Naive thymus-derived CD4-positive, alpha-beta T cell (primary cell): ENCODE measurements at regions not wholly inside any gene's neighbourhood (a gene's known extent, or its start where the extent isn't known, plus 50 kb on each side); places are given as distances from the start of the nearest gene placed in this dataset.

ENCODE experiments used
- ATAC-seq: fragments of 150-1000 bp; cut with Tn5 transposase; 2 replicates; pipeline ENCODE4 v1.10.0; 2021; ENCODE audit warnings: mild to moderate bottlenecking, moderate library complexity
- CTCF ChIA-PET: fragments of 350-600 bp; sonication (Branson Sonifier 250); formaldehyde crosslinking; loops from one replicate; lab custom pipeline; 2021; ENCODE audit warnings: antibody characterized with exemption; lab: Charles Lee
- POLR2A ChIA-PET: fragments of 350-600 bp; sonication (Branson Sonifier 250); formaldehyde crosslinking; loops from one replicate; lab custom pipeline; 2021; ENCODE audit warnings: antibody characterized with exemption, inconsistent platforms; lab: Charles Lee
- DNase-seq, 9 donors: peaks; one replicate each; pipeline versions ENCODE4 v3.0.0 to v3.0.0-alpha.2; 2020 to 2022; ENCODE audit warnings: mixed read lengths in 1 of 9
- H3K27ac ChIP-seq: one replicate; pipeline ENCODE4 v1.7.0; 2013; ENCODE audit warnings: mild to moderate bottlenecking, low read depth, low read length, moderate library complexity
- H3K27me3 ChIP-seq, 2 donors: one replicate each; pipeline ENCODE4 v1.7.0; 2013; ENCODE audit warnings: low read length in 2 of 2, mild to moderate bottlenecking in 2 of 2, moderate library complexity in 2 of 2; ENCODE audit not compliant: control insufficient read depth in 2 of 2, insufficient read depth in 2 of 2
- H3K36me3 ChIP-seq, 3 experiments: 1 replicate in 2 of 3; 2 replicates in 1 of 3; pipeline ENCODE4 v1.7.0; 2013; ENCODE audit warnings: low read length in 3 of 3, mild to moderate bottlenecking in 3 of 3, moderate library complexity in 1 of 3; ENCODE audit not compliant: insufficient read depth in 3 of 3, control insufficient read depth in 2 of 3
- H3K4me1 ChIP-seq, 2 donors: one replicate each; pipeline ENCODE4 v1.7.0; 2013; ENCODE audit warnings: low read length in 2 of 2, mild to moderate bottlenecking in 2 of 2, moderate library complexity in 1 of 2; ENCODE audit not compliant: control insufficient read depth in 2 of 2, insufficient read depth in 2 of 2
- H3K4me3 ChIP-seq: 2 replicates; pipeline ENCODE4 v1.7.0; 2013; ENCODE audit warnings: mild to moderate bottlenecking, low read length
- H3K9me3 ChIP-seq, 3 experiments: 1 replicate in 2 of 3; 2 replicates in 1 of 3; pipeline ENCODE4 v1.7.0; 2013; ENCODE audit warnings: low read length in 3 of 3; ENCODE audit not compliant: control insufficient read depth in 2 of 3
- H3K27ac Mint-ChIP-seq, 9 donors: one replicate each; pipeline ENCODE4 v1.8.0; 2020 to 2022; ENCODE audit warnings: mixed read lengths in 9 of 9, mild to moderate bottlenecking in 8 of 9, moderate library complexity in 5 of 9, inconsistent platforms in 2 of 9
- H3K27me3 Mint-ChIP-seq, 5 donors: one replicate each; pipeline ENCODE4 v1.8.0; 2021 to 2022; ENCODE audit warnings: mixed read lengths in 5 of 5, mild to moderate bottlenecking in 1 of 5
- H3K36me3 Mint-ChIP-seq, 5 donors: one replicate each; pipeline ENCODE4 v1.8.0; 2020 to 2022; ENCODE audit warnings: mixed read lengths in 5 of 5, mild to moderate bottlenecking in 3 of 5, inconsistent platforms in 1 of 5
- H3K4me1 Mint-ChIP-seq, 7 donors: one replicate each; pipeline ENCODE4 v1.8.0; 2020 to 2022; ENCODE audit warnings: mixed read lengths in 7 of 7, mild to moderate bottlenecking in 3 of 7, inconsistent platforms in 1 of 7
- H3K4me3 Mint-ChIP-seq, 10 donors: one replicate each; pipeline ENCODE4 v1.8.0; 2020 to 2022; ENCODE audit warnings: mild to moderate bottlenecking in 10 of 10, mixed read lengths in 10 of 10, moderate library complexity in 6 of 10, inconsistent platforms in 2 of 10
- H3K9me3 Mint-ChIP-seq, 11 donors: one replicate each; pipeline ENCODE4 v1.8.0; 2020 to 2022; ENCODE audit warnings: mixed read lengths in 11 of 11, mild to moderate bottlenecking in 4 of 11, inconsistent platforms in 1 of 11, moderate library complexity in 1 of 11
- intact Hi-C, 2 donors: fragments of 100-400 bp; cut with micrococcal nuclease; formaldehyde crosslinking; loops; one replicate each; pipeline ENCODE4 v1.15.1; 2023

DNA sequence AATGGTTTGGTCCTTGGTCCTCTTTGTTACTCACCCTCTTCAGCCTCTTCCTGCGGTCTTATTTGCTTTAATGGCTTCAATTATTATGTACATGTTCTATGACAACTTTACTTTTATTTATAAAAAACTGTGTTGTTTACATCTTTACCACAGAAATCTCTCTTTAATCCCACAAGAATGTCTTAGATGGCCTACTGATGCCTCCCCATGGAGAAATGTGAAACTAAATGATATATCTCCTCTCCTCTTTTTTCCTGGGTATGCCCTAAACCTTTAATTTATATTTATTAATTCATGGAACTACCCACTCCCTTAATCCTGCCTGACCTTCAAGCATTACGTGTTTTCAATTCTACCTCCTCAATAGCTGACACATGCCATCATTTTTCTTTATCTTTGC, 573.2 kb downstream of the CENPC start:
- ChIA-PET POLR2A (no interaction called here), CTCF (no interaction called here)
- no peak overlapping the region for H3K27ac Mint-ChIP-seq
- DNase-seq (no peak), ATAC-seq (no peak)
- Histone ChIP-seq H3K27me3 (no peaks in the 10 kb centered on the region), H3K4me3 (no peak overlapping the region), H3K4me1 (no peaks in the 10 kb centered on the region), H3K36me3 (no peaks in the 10 kb centered on the region), H3K27ac (no peak overlapping the region), H3K9me3 (no peaks in the 10 kb centered on the region)
- no peak overlapping the region for H3K4me3 Mint-ChIP-seq
- intact Hi-C loops = no loop called here
- no peaks in the 10 kb centered on the region for H3K4me1 Mint-ChIP-seq
- H3K27me3 Mint-ChIP-seq = no peaks in the 10 kb centered on the region
- peaks cover 0 to 10% (median 0%) of the 10 kb centered on the region in 11 donors for H3K9me3 Mint-ChIP-seq
- no peaks in the 10 kb centered on the region for H3K36me3 Mint-ChIP-seq

DNA sequence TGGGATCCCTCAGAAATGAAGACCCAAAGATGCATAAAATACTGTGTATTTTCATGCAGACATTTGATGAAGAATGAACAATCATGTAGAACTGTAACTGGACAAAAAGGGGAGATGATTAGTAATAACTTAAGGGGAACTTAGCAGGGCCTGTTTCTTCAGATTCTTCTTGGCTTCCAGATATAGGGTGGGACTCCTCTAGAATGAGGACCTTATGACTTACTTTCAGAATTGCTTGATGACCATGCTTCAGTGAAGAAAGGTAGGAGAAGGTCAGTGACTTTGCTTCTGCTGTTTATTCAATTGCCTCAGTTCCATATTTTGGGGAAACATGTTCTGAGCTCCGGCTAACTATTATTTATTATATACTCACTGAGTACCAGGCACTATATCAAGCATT, 580.8 kb downstream of the CENPC start:
- H3K36me3 Mint-ChIP-seq = no peaks in the 10 kb centered on the region
- ChIA-PET POLR2A (no interaction called here), CTCF (no interaction called here)
- intact Hi-C loops = no loop called here
- ATAC-seq (no peak), DNase-seq (no peak)
- peaks cover 0 to 11% (median 0%) of the 10 kb centered on the region in 11 donors for H3K9me3 Mint-ChIP-seq
- no peak overlapping the region for H3K27ac ChIP-seq
- H3K27ac Mint-ChIP-seq = no peak overlapping the region
- H3K4me3 Mint-ChIP-seq = no peak overlapping the region
- no peaks in the 10 kb centered on the region for H3K4me1 Mint-ChIP-seq
- H3K9me3 ChIP-seq = no peaks in the 10 kb centered on the region
- no peaks in the 10 kb centered on the region for H3K4me1 ChIP-seq
- no peaks in the 10 kb centered on the region for H3K36me3 ChIP-seq
- no peaks in the 10 kb centered on the region for H3K27me3 Mint-ChIP-seq
- H3K4me3 ChIP-seq = no peak overlapping the region
- H3K27me3 ChIP-seq = no peaks in the 10 kb centered on the region

DNA sequence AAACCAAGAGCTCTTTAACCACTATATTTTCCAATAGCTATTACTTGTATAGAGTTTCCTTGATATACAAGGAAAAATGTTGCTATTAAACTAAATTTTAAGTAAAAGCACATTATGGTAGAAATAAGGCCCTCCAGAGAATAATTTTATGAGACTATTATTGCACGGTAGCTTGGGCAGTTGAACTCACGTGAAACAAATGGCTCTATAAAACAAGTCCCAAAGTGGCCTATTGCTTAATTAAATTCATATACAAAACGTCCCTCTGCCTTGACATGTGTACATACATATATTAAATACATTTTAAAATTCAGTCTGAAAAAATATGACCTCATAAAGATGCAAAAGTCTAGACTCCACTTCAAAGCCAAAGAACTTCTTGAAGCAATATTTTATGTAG, 582.2 kb downstream of the CENPC start:
- CTCF ChIA-PET = no interaction called here
- POLR2A ChIA-PET = no interaction called here
- intact Hi-C loops = no loop called here

DNA sequence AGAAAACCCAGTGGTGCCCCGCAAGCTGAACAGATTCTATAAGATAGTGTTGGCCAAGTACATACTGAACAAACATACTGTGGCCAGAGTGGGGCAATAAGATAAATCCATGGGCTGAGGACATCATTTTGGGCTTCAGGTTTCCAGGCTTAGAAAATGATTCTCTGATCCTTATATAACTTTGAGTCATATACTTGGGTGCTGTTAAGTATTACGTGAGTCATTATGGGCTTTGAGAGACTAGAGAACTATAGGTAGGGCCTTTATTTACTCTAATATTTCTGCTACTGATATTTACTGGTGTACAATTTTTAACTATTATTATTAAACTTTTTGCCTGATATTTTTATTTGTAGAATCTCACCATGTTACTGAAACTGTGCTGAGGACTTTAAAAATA, 586.1 kb downstream of the CENPC start:
- H3K27ac Mint-ChIP-seq = no peak overlapping the region
- DNase-seq (no peak), ATAC-seq (no peak)
- Histone ChIP-seq H3K27me3 (no peaks in the 10 kb centered on the region), H3K36me3 (no peaks in the 10 kb centered on the region), H3K9me3 (no peaks in the 10 kb centered on the region), H3K4me3 (no peak overlapping the region), H3K4me1 (no peaks in the 10 kb centered on the region), H3K27ac (no peak overlapping the region)
- H3K9me3 Mint-ChIP-seq = peaks cover 0 to 27% (median 5%) of the 10 kb centered on the region in 11 donors
- ChIA-PET POLR2A (no interaction called here), CTCF (no interaction called here)
- intact Hi-C loops = no loop called here
- H3K4me3 Mint-ChIP-seq = no peak overlapping the region
- H3K27me3 Mint-ChIP-seq = no peaks in the 10 kb centered on the region
- H3K4me1 Mint-ChIP-seq = no peaks in the 10 kb centered on the region
- H3K36me3 Mint-ChIP-seq = no peaks in the 10 kb centered on the region

More for the DNA sequence above, 582.2 kb downstream of the CENPC start:
- H3K27ac Mint-ChIP-seq = no peak overlapping the region
- peaks cover 0 to 20% (median 0%) of the 10 kb centered on the region in 11 donors for H3K9me3 Mint-ChIP-seq
- Histone ChIP-seq H3K27me3 (no peaks in the 10 kb centered on the region), H3K9me3 (no peaks in the 10 kb centered on the region), H3K4me3 (no peak overlapping the region), H3K27ac (no peak overlapping the region), H3K4me1 (no peaks in the 10 kb centered on the region), H3K36me3 (no peaks in the 10 kb centered on the region)
- DNase-seq (no peak), ATAC-seq (no peak)
- no peak overlapping the region for H3K4me3 Mint-ChIP-seq
- no peaks in the 10 kb centered on the region for H3K27me3 Mint-ChIP-seq
- no peaks in the 10 kb centered on the region for H3K4me1 Mint-ChIP-seq
- no peaks in the 10 kb centered on the region for H3K36me3 Mint-ChIP-seq

DNA sequence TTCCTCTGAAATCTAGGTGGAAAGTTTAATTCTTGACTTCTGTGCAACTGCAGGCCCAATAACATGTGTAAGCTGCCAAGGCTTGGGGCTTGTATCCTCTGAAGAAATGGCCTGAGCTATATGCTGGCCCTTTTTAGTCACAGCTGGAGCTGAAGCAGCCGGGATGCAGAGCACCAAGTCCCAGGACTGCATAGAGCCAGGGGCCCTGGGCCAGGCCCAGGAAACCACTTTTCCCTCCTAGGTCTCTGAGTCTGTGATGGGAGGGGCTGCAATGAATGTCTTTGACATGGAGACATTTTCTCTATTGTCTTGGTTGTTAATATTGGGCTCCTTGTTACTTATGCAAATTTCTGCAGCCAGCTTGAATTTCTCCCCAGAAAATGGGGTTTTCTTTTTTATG, 588.5 kb downstream of the CENPC start:
- H3K9me3 ChIP-seq = no peaks in the 10 kb centered on the region
- H3K27me3 Mint-ChIP-seq = no peaks in the 10 kb centered on the region
- ChIA-PET POLR2A (no interaction called here), CTCF (no interaction called here)
- H3K36me3 Mint-ChIP-seq = no peaks in the 10 kb centered on the region
- H3K9me3 Mint-ChIP-seq = peaks cover 0 to 27% (median 5%) of the 10 kb centered on the region in 11 donors
- no peaks in the 10 kb centered on the region for H3K4me1 ChIP-seq
- H3K27me3 ChIP-seq = no peaks in the 10 kb centered on the region
- intact Hi-C loops = no loop called here
- no peaks in the 10 kb centered on the region for H3K4me1 Mint-ChIP-seq
- H3K4me3 Mint-ChIP-seq = no peak overlapping the region
- no peak overlapping the region for H3K4me3 ChIP-seq
- DNase-seq (no peak), ATAC-seq (no peak)
- H3K36me3 ChIP-seq = no peaks in the 10 kb centered on the region
- no peak overlapping the region for H3K27ac Mint-ChIP-seq
- H3K27ac ChIP-seq = no peak overlapping the region

DNA sequence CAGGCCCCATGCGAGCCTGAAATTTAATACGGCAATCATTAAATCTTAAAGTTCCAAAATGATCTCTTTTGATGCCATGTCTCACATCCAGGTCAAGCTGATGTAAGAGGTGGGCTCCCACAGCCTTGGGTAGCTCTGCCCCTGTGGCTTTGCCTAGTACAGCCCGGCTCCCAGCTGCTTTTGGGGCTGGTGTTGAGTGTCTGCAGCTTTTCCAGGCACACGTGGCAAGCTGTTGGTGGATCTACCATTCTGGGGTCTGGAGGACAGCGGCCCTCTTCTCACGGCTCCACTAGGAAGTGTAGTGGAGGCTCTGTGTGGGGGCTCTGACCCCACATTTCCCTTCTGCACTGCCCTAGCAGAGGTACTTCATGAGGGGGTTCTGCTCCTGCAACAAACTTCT, 588.9 kb downstream of the CENPC start:
- Mint-ChIP-seq H3K36me3 (no peaks in the 10 kb centered on the region), H3K27ac (no peak overlapping the region), H3K27me3 (no peaks in the 10 kb centered on the region), H3K4me3 (no peak overlapping the region), H3K9me3 (peaks cover 0 to 27% (median 6%) of the 10 kb centered on the region in 11 donors), H3K4me1 (no peaks in the 10 kb centered on the region)
- DNase-seq (no peak), ATAC-seq (no peak)
- no peaks in the 10 kb centered on the region for H3K4me1 ChIP-seq
- ChIA-PET POLR2A (no interaction called here), CTCF (no interaction called here)
- intact Hi-C loops = no loop called here
- no peak overlapping the region for H3K4me3 ChIP-seq
- H3K27ac ChIP-seq = no peak overlapping the region
- H3K9me3 ChIP-seq = no peaks in the 10 kb centered on the region
- H3K36me3 ChIP-seq = no peaks in the 10 kb centered on the region
- H3K27me3 ChIP-seq = no peaks in the 10 kb centered on the region

DNA sequence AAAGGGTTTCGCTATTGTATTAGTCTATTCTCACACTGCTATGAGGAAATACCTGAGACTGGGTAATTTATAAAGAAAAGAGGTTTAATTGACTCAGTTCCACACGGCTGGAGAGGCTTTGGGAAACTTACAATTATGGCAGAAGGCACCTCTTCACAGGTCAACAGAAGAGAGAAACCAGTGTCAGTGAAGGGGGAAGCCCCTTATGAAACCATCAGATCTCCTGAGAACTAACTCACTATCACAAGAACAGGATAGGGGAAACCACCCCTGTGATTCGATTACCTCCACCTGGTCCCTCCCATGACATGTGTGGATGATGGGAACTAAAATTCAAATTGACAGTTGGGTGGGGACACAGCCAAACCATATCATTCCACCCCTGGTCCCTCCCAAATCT, 589.5 kb downstream of the CENPC start:
- ATAC-seq (no peak), DNase-seq (no peak)
- H3K27ac Mint-ChIP-seq = no peak overlapping the region
- H3K27ac ChIP-seq = no peak overlapping the region
- H3K36me3 Mint-ChIP-seq = no peaks in the 10 kb centered on the region
- H3K4me1 Mint-ChIP-seq = no peaks in the 10 kb centered on the region
- no peaks in the 10 kb centered on the region for H3K36me3 ChIP-seq
- CTCF ChIA-PET = no interaction called here
- no peaks in the 10 kb centered on the region for H3K9me3 ChIP-seq
- H3K4me3 Mint-ChIP-seq = no peak overlapping the region
- H3K4me1 ChIP-seq = no peaks in the 10 kb centered on the region
- H3K4me3 ChIP-seq = no peak overlapping the region
- intact Hi-C loops = no loop called here
- H3K9me3 Mint-ChIP-seq = peaks cover 0 to 21% (median 6%) of the 10 kb centered on the region in 11 donors
- H3K27me3 ChIP-seq = no peaks in the 10 kb centered on the region
- POLR2A ChIA-PET = no interaction called here
- no peaks in the 10 kb centered on the region for H3K27me3 Mint-ChIP-seq
